AG04450 (cell line): ENCODE measurements at regions not wholly inside any gene's neighbourhood (a gene's known extent, or its start where the extent isn't known, plus 50 kb on each side); places are given as distances from the start of the nearest gene placed in this dataset.

ENCODE experiments used
- CTCF ChIA-PET: fragments of 300-600, 350-600 bp; formaldehyde crosslinking; extraction: SDS; loops from one replicate; lab custom pipeline; 2022; ENCODE audit warnings: antibody characterized with exemption, inconsistent platforms; lab: Charles Lee
- POLR2A ChIA-PET: fragments of 350-600 bp; formaldehyde crosslinking; extraction: SDS; loops from one replicate; lab custom pipeline; 2021; ENCODE audit warnings: antibody characterized with exemption, inconsistent platforms; lab: Yijun Ruan, JAX
- DNase-seq: peaks from one replicate; pipeline ENCODE4 v3.0.0-alpha.2; 2011; ENCODE audit warnings: low read depth, low spot score
- H3K27ac ChIP-seq: one replicate; pipeline ENCODE4 v1.5.1; 2012; ENCODE audit warnings: low read depth, low read length, control low read depth
- H3K27me3 ChIP-seq: one replicate; pipeline ENCODE4 v1.6.0; 2012; ENCODE audit warnings: low read length; ENCODE audit not compliant: control insufficient read depth, insufficient read depth
- H3K4me3 ChIP-seq: 2 replicates; pipeline ENCODE4 v1.5.1; 2011; ENCODE audit warnings: mild to moderate bottlenecking, low read depth, low read length, control low read depth
- H3K9me3 ChIP-seq: 2 replicates; pipeline ENCODE4 v1.5.1; 2012; ENCODE audit warnings: low read length; ENCODE audit not compliant: control insufficient read depth, insufficient read depth
- CTCF ChIP-seq: IDR thresholded peaks from 2 replicates; pipeline ENCODE4 v1.5.1; 2011; ENCODE audit warnings: low read depth, low read length, control low read depth, inconsistent platforms

GRCh38 chr4:34893382-34893781 lies 1350.9 kb downstream of the ARAP2 start:
- DNase-seq = no peak
- no peak for TF ChIP-seq CTCF
- H3K27ac ChIP-seq = no peak overlapping the region
- H3K9me3 ChIP-seq = peaks cover 7% of the 10 kb centered on the region
- ChIA-PET POLR2A (no interaction called here), CTCF (no interaction called here)
- no peak overlapping the region for H3K4me3 ChIP-seq
- H3K27me3 ChIP-seq = no peaks in the 10 kb centered on the region

GRCh38 chr4:34920032-34920431 lies 1324.3 kb downstream of the ARAP2 start:
- H3K4me3 ChIP-seq = no peak overlapping the region
- ChIA-PET POLR2A (no interaction called here), CTCF (no interaction called here)
- H3K27me3 ChIP-seq = no peaks in the 10 kb centered on the region
- H3K9me3 ChIP-seq = no peaks in the 10 kb centered on the region
- no peak overlapping the region for H3K27ac ChIP-seq
- no peak for TF ChIP-seq CTCF
- DNase-seq = no peak

GRCh38 chr4:34921391-34921790 lies 1322.9 kb downstream of the ARAP2 start:
- no peak for TF ChIP-seq CTCF
- no peak for DNase-seq
- H3K27ac ChIP-seq = no peak overlapping the region
- no peak overlapping the region for H3K4me3 ChIP-seq
- no peaks in the 10 kb centered on the region for H3K27me3 ChIP-seq
- no peaks in the 10 kb centered on the region for H3K9me3 ChIP-seq
- ChIA-PET POLR2A (no interaction called here), CTCF (no interaction called here)

- Histone ChIP-seq H3K27me3 (no peaks in the 10 kb centered on the region), H3K27ac (no peak overlapping the region), H3K4me3 (no peak overlapping the region), H3K9me3 (no peaks in the 10 kb centered on the region)
- CTCF ChIA-PET = no interaction called here
- TF ChIP-seq CTCF = no peak
- POLR2A ChIA-PET = no interaction called here
- no peak for DNase-seq
These were observed 1322.0 kb downstream of the ARAP2 start for GRCh38 chr4:34922325-34922724.

GRCh38 chr4:34932591-34932990 lies 1311.7 kb downstream of the ARAP2 start:
- no peak for TF ChIP-seq CTCF
- Histone ChIP-seq H3K4me3 (no peak overlapping the region), H3K27ac (no peak overlapping the region), H3K9me3 (0 out of 2 replicates have a peak, but pooled peaks cover 3% of the 10 kb centered on the region), H3K27me3 (no peaks in the 10 kb centered on the region)
- POLR2A ChIA-PET = no interaction called here
- no peak for DNase-seq
- CTCF ChIA-PET = no interaction called here
